Upper lobe of left lung (tissue), 6 donors: ENCODE measurements at regions not wholly inside any gene's neighbourhood (a gene's known extent, or its start where the extent isn't known, plus 50 kb on each side); places are given as distances from the start of the nearest gene placed in this dataset.

Experiments used
- ATAC-seq, 2 donors: fragments of 200-7000 bp; cut with Tn5 transposase; one replicate each; pipeline ENCODE4 v1.9.1; 2022; ENCODE audit warnings: mild to moderate bottlenecking in 2 of 2, moderate library complexity in 2 of 2; ENCODE audit not compliant: low FRiP score in 2 of 2
- DNase-seq, 2 donors: peaks; one replicate each; pipeline ENCODE4 v3.0.0-alpha.2; 2019 to 2020
- H3K27ac ChIP-seq, 4 donors: fragments of 200-600 bp; sonication (generic); one replicate each; pipeline ENCODE4 v1.5.1; 2016 to 2019
- H3K27me3 ChIP-seq, 4 donors: fragments of 200-600 bp; sonication (generic); one replicate each; pipeline ENCODE4 v1.5.1; 2017 to 2019
- H3K36me3 ChIP-seq, 4 donors: fragments of 200-600 bp; sonication (generic); one replicate each; pipeline ENCODE4 v1.5.1; 2016 to 2019
- H3K4me1 ChIP-seq, 4 donors: fragments of 200-600 bp; sonication (generic); one replicate each; pipeline ENCODE4 v1.5.1; 2018 to 2019
- H3K4me3 ChIP-seq, 4 donors: fragments of 200-600 bp; sonication (generic); one replicate each; pipeline ENCODE4 v1.5.1; 2017 to 2019; ENCODE audit warnings: mild to moderate bottlenecking in 2 of 4, moderate library complexity in 1 of 4
- H3K9me3 ChIP-seq, 4 donors: fragments of 200-600 bp; sonication (generic); one replicate each; pipeline ENCODE4 v1.5.1; 2018 to 2019
- CTCF ChIP-seq, 6 experiments: fragments of 450-650 bp in 4 of 6; fragments of 200-600 bp in 2 of 6; sonication (generic) in 2 of 6; IDR thresholded peaks; one replicate each; pipeline ENCODE4 v1.5.1; 2016 to 2019; ENCODE audit warnings: antibody characterized with exemption in 6 of 6
- EP300 ChIP-seq, 4 donors: sonication (generic); formaldehyde crosslinking; IDR thresholded peaks; one replicate each; pipeline ENCODE4 v1.5.1; 2017; ENCODE audit warnings: antibody characterized with exemption in 4 of 4, control low read depth in 2 of 4
- POLR2A ChIP-seq, 4 donors: fragments of 450-650 bp; IDR thresholded peaks; one replicate each; pipeline ENCODE4 v1.5.1; 2016 to 2017; ENCODE audit warnings: antibody characterized with exemption in 4 of 4, mild to moderate bottlenecking in 2 of 4
- POLR2AphosphoS5 ChIP-seq, 2 donors: sonication (generic); formaldehyde crosslinking; IDR thresholded peaks; one replicate each; pipeline ENCODE4 v1.5.1; 2017; ENCODE audit warnings: antibody characterized with exemption in 2 of 2
- WGBS, 2 donors: methylation state at CpG; one replicate each; pipeline ENCODE4 v1.1.5; 2017 to 2018; 5-methylcytosine and 5-hydroxymethylcytosine counted together
- donor health status: DM: no; HTN: no; CAD: no; lungs with moderate emphysema.
- donor health status: DM: no; HTN: yes; CAD: no; lungs with severe emphysema.

GRCh38 chr12:30145684-30146032, 361.9 kb upstream of the TMTC1 start:
- H3K4me1 ChIP-seq = no peaks in the 10 kb centered on the region
- H3K4me3 ChIP-seq = no peak overlapping the region
- H3K36me3 ChIP-seq = no peaks in the 10 kb centered on the region
- no peak overlapping the region for H3K27ac ChIP-seq
- no peaks in the 10 kb centered on the region for H3K27me3 ChIP-seq
- DNase-seq (no peak), ATAC-seq (no peak)
- no peaks in the 10 kb centered on the region for H3K9me3 ChIP-seq
- WGBS, 2 donors = 25 to 33% methylated on average over 1 of the region's 1 CpG
- TF ChIP-seq POLR2A (IDR thresholded peaks at IDR 0.05) (no peak), POLR2AphosphoS5 (IDR thresholded peaks at IDR 0.05) (no peak), EP300 (IDR thresholded peaks at IDR 0.05) (no peak), CTCF (IDR thresholded peaks at IDR 0.05) (no peak)

- H3K27me3 ChIP-seq = no peaks in the 10 kb centered on the region
- no peak for DNase-seq
- no peak overlapping the region for H3K4me3 ChIP-seq
- no peaks in the 10 kb centered on the region for H3K9me3 ChIP-seq
- TF ChIP-seq CTCF (IDR thresholded peaks at IDR 0.05) (no peak), POLR2A (IDR thresholded peaks at IDR 0.05) (no peak), EP300 (IDR thresholded peaks at IDR 0.05) (no peak), POLR2AphosphoS5 (IDR thresholded peaks at IDR 0.05) (no peak)
- ATAC-seq = no peak
- no peaks in the 10 kb centered on the region for H3K36me3 ChIP-seq
- H3K27ac ChIP-seq = no peak overlapping the region
- no peaks in the 10 kb centered on the region for H3K4me1 ChIP-seq
- WGBS, 2 donors = 72 to 77% methylated on average over 1 of the region's 1 CpG
Measured at GRCh38 chr12:30144777-30145683, 361.3 kb upstream of the TMTC1 start.

GRCh38 chr12:30142301-30142700, 358.6 kb upstream of the TMTC1 start:
- no peak for DNase-seq
- Histone ChIP-seq H3K27ac (no peak overlapping the region), H3K4me1 (no peaks in the 10 kb centered on the region), H3K4me3 (no peak overlapping the region), H3K36me3 (no peaks in the 10 kb centered on the region), H3K27me3 (no peaks in the 10 kb centered on the region), H3K9me3 (no peaks in the 10 kb centered on the region)
- 56 to 74% methylated on average over 2 of the region's 2 CpGs for WGBS, 2 donors
- no peak for ATAC-seq
- TF ChIP-seq POLR2AphosphoS5 (IDR thresholded peaks at IDR 0.05) (no peak), EP300 (IDR thresholded peaks at IDR 0.05) (no peak), CTCF (IDR thresholded peaks at IDR 0.05) (no peak), POLR2A (IDR thresholded peaks at IDR 0.05) (no peak)

- 58 to 72% methylated on average over 2 of the region's 2 CpGs for WGBS, 2 donors
- Histone ChIP-seq H3K4me1 (no peaks in the 10 kb centered on the region), H3K27me3 (no peaks in the 10 kb centered on the region), H3K4me3 (no peak overlapping the region), H3K27ac (no peak overlapping the region), H3K9me3 (no peaks in the 10 kb centered on the region), H3K36me3 (no peaks in the 10 kb centered on the region)
- no peak for TF ChIP-seq POLR2AphosphoS5 (IDR thresholded peaks at IDR 0.05)
- no peak for TF ChIP-seq CTCF (IDR thresholded peaks at IDR 0.05)
- TF ChIP-seq EP300 (IDR thresholded peaks at IDR 0.05) = no peak
- TF ChIP-seq POLR2A (IDR thresholded peaks at IDR 0.05) = no peak
- DNase-seq = no peak
- no peak for ATAC-seq
Measured at GRCh38 chr12:30138483-30138882, 354.7 kb upstream of the TMTC1 start.

- Histone ChIP-seq H3K27ac (no peak overlapping the region), H3K4me1 (no peaks in the 10 kb centered on the region), H3K36me3 (no peaks in the 10 kb centered on the region), H3K9me3 (no peaks in the 10 kb centered on the region), H3K4me3 (no peak overlapping the region), H3K27me3 (no peaks in the 10 kb centered on the region)
- no peak for ATAC-seq
- DNase-seq = no peak
- TF ChIP-seq EP300 (IDR thresholded peaks at IDR 0.05) (no peak), CTCF (IDR thresholded peaks at IDR 0.05) (no peak), POLR2AphosphoS5 (IDR thresholded peaks at IDR 0.05) (no peak), POLR2A (IDR thresholded peaks at IDR 0.05) (no peak)
- WGBS, 2 donors = 67 to 70% methylated on average over 2 of the region's 2 CpGs
Measured at GRCh38 chr12:30136696-30137095, 353.0 kb upstream of the TMTC1 start.
